Hematopoietic multipotent progenitor cell (in vitro differentiated cells): ENCODE measurements at regions not wholly inside any gene's neighbourhood (a gene's known extent, or its start where the extent isn't known, plus 50 kb on each side); places are given as distances from the start of the nearest gene placed in this dataset.
"Not testable (repeated sequence)": the region's sequence is repeated elsewhere in the genome, so short reads cannot be mapped to it uniquely, and the experiment has no call there.

Experiments used
- DNase-seq, 3 donors: peaks; one replicate each; pipeline ENCODE4 v3.0.0-alpha.2; 2011 to 2015; ENCODE audit warnings: low read depth in 2 of 3, low spot score in 2 of 3

GRCh38 chr21:28069450-28069923 lies 923.2 kb downstream of the LTN1 start:
- DNase-seq, result peak in 1 of 3 donors; percentile 3

DNA sequence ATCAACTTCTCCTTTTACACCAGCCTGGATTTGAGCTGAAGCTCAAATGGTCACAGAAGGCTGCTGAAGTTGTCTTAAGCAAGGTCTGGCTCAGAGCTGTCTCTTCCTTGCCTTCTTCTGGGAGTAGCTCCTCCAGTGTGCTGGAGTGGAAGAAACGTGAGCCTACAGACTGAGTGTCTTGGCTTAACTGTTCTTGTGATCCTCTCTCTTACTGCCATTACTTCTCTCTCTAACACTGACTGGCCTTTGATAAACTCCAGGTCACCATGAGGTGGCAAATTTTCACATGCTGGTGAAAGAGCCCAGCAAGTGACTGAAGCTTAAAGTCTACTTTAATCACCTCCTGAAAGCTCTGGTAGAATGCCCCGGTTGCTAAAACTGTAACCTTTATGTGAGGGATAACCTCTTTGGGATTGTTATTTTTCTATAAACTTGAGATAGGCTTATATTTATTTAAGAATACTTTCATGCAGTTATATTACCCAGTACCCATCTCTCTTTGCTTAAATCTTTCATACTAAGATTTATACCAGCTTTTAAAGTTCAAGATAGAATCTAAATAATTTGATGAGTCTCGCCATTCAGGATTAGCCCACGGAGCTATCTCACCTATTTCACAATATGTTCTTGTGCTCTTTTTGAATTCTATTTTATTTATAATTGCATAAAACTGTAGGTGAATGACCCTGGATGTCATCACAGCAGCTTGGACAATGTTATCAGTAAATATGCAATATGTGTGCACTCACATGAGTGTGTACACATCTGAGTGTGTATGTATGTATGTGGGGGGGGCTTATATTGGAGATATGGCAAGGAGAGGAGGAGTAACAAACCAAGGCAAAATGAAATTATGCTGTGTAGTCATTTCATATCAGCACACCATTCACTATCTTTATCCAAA lies 924.0 kb downstream of the LTN1 start:
- no peak for DNase-seq

DNA sequence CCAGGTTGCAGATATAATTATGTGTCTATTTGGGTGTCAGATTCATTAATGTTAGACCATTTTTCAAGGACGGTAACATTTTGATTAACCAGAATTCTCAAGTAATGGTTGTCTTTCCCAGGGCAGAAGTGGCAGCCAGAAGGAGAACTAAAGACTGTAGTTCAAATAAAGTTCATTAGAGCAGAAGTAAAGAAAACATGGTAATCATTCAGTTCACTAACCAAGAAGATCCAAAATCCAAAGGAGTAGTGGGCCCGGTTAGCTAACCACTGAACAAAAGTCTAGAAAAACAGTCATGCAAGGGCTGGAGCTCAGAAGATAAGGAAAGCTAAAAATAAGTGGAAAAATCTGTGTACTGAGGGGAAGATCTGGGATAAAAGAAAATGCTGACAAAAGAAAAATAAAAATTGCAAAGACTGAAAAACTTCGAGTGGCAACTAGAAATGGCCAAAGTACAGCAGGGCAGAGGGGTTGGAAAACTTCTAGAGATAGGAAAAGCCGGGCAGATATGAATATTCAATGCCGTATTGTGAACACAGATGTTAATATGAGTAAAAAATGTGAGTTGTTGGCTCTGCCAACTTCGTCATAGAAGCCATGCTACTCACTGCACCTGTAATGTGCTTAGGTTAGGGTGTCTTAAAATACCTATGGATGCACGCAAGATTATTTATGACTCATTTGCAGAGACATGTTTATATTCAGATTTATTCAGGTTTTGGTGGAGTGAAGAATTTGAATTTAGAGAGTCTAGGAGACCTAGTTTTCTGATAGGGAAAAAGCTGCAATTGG lies 925.9 kb downstream of the LTN1 start:
- DNase-seq, result no peak

- DNase-seq, result peak in 1 of 3 donors; percentile 19
Observed at GRCh38 chr21:28066076-28066475, 926.6 kb downstream of the LTN1 start.

DNA sequence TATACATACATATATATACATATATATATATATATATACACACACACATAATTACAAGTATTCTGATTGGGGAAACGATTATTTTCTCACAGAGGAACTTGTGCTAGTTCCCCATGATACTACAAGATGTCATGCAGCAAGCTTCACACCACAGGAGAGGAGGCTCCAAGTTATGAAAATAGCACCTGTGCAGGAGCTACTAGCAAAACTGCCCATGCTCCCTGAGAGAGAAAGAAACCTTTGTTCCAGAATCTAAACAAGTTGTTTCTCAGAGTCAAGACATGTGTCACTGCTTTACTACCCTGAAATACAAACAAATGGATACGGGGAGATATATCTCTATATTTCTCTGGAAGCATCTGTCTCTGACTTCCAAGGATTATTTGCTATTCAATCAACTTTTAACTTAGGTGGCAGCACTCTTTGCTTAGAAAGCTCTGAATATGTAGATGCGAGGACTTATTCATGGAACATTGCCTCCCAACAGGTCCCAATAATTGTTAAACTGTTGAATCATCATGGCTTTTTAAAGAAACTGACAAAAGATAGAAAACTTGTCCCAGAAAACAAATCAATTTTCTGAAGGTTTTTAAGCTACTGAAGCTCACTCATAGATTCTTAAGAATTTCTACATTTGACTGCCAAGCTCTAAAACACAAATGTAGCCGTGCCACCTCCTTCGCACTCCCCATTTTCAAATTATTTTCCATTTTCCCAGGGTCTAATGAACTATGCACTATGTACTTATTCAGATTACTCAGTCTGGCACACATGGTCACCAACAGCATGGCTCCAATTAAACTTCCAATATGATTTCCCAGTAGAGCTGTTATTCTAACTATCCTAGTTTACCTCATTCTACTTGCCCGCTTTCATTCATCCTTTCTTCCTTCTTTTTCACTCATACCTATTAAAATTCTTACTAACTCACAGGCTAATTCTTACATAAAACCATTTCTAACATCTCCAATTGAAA lies 929.1 kb downstream of the LTN1 start:
- DNase-seq, result no peak

GRCh38 chr21:28052956-28053355 lies 939.7 kb downstream of the LTN1 start:
- DNase-seq, result not testable (repeated sequence)

DNA sequence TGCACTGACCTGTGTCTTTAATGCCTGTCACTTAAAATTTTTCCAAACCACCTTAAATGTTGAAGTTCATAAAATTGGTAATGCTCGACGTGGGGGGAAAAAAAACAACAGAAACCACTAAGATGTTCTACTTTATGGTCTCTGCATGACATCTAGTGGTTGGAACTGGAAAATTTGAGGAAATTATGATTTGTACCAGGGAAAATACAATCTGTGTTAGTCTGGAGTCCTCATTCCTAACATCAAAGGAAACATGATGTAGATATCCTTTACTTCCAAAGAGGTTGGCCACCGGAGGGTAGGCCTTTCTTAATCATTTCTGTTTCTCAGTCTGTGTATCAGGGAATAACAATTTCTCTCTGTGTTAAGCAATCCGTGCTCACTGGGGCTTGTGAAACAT lies 941.0 kb downstream of the LTN1 start:
- DNase-seq, result peak in 2 of 3 donors; percentile 22 to 68

DNA sequence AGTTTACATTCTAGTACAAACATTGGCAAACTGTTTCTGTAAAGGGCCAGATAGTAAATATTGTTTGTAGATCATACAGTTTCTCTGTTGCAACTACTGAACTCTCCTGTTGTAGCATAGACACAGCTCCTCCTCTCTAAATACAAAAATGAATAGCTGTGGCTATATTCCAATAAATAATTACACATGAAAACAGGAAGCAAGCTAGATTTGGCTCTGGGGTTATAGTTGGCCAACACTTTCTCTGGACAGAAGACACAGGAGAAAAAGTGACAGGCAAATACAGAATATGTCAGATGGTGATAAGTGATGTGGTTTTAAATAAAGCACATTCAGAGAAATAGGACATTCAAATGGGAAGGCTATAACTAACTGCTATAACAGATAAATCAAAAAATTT lies 957.0 kb downstream of the LTN1 start:
- DNase-seq, result not testable (repeated sequence)

DNA sequence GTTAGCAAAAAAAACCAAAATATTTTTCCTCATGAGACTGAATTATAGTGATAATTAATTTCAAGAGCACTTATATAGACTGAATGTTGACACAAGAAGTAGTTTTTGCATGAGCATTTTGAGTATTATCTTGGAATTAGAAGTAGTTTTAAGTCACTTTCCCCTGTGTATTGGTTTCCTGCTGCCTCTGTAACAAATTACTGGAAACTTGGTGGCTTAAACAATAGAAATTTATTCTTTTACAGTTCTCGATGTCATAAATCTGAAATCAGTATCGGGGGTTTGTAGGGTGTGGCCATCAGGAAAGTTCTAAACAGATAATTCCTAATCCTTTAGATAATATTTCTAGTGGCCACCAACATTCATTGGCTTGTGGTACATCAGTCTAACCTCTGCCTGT lies 957.8 kb downstream of the LTN1 start:
- DNase-seq, result not testable (repeated sequence)

DNA sequence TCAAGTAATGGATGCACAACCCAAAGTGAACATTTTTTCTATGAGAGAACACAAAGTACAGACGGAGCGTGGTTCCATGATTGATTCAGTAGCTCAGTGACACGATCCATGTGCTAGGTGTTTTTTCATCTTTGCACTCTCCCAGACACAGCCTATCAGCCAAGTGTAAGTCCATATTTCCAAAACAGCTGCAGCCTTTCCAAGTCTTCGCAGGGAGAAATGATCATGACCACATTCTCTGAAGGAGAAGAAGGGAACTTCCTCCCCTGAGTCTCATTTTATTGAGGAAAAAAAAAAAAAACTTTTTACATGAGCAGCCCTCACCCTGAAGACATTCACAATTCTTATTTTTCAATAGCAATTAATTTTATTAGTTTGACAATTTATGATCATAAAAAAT lies 958.3 kb downstream of the LTN1 start:
- not testable (repeated sequence) for DNase-seq

GRCh38 chr21:28032652-28033051 lies 960.0 kb downstream of the LTN1 start:
- DNase-seq, result not testable (repeated sequence)

DNA sequence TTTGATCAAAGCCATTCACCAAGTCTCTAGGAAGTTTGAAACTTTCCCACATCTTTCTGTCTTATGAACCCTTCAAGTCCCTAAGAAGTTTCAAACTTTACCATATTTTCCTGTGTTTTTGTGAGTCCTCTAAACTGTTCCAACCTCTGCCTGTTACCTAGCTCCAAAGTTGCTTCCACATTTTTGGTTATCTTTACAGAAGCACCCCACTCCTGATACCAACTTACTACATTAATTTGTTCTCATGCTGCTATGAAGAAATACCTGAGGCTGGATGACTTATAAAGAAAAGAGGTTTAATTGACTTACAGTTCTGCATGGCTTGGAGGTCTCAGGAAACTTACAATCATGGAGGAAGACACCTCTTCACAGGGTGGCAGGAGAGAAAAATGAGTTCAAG lies 961.6 kb downstream of the LTN1 start:
- DNase-seq, result not testable (repeated sequence)

DNA sequence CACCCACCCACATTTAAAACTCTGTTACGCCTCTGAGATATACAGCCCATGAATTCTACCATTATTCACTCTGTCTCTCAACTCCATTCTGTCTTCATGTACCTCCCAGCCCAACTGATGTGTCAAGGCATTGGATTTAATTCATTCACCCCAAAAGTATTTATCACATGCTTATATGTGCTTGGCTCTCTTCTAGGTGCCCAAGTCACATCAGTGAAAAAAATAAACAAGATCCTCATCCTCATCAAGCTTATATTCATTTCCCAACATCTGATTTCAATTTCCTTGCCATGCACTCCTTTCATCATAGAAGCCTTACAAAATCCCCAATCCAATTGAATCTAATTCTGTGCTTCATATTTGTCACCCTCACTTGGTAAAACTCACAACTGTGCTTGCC lies 967.6 kb downstream of the LTN1 start:
- DNase-seq, result no peak

DNA sequence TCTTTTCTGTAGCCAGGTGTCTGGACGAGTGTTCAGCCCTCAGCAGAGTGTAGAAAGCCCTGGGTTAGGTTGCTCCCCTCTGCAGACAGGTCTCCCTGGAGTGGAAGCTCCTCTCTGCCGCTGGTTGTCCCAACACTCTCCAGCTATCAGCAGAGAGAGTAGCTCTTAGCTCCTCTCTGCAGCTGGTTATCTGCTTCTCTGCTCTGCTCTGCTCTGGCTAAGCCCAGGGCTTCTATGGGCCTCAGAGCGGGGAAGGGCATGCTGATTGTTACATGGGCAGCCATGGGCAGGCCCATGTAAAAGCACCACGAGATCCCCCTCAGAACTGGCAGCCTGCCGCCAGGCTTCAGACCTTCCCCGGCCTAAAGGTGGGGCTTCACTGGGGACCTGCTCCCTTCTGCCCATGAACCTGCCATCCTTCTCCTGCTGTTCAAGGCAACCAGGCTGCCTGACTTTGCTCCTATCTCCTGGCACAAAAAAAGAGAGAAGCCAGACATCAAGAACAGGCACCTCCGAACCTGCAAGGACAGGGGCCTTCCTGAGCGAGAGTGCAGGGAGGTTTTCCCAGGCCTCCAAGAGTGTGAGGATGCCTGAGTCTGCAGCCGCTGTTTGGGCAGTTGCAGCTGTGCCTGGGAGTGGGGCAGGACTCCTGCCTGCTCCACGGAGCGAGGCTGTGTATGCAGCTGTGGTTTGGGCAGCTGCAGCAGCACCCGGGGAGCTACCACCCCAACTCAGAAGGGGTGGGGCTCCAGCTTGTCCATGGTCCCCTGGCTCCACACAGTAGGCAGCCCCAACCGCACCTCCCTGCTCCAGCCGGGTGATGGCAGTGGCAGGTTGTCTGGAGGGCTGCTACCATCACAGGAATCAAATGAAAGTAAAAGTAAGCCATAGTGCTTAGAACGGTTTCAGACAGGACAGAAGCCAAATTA lies 973.7 kb downstream of the LTN1 start:
- DNase-seq, result peak in 1 of 3 donors; percentile 1

- no peak for DNase-seq
Observed at GRCh38 chr21:28018213-28018612, 974.5 kb downstream of the LTN1 start.

- DNase-seq, result no peak
Observed at GRCh38 chr21:28016571-28016970, 976.1 kb downstream of the LTN1 start.

- DNase-seq, result not testable (repeated sequence)
Observed at GRCh38 chr21:28013123-28013522, 979.6 kb downstream of the LTN1 start.

- DNase-seq, result not testable (repeated sequence)
Observed at GRCh38 chr21:28011970-28012369, 980.7 kb downstream of the LTN1 start.

- not testable (repeated sequence) for DNase-seq
Observed at GRCh38 chr21:28008245-28008644, 984.4 kb downstream of the LTN1 start.
